ENCODE measurements at regions not wholly inside any gene's neighbourhood (a gene's known extent, or its start where the extent isn't known, plus 50 kb on each side); places are given as distances from the start of the nearest gene placed in this dataset.

DNA sequence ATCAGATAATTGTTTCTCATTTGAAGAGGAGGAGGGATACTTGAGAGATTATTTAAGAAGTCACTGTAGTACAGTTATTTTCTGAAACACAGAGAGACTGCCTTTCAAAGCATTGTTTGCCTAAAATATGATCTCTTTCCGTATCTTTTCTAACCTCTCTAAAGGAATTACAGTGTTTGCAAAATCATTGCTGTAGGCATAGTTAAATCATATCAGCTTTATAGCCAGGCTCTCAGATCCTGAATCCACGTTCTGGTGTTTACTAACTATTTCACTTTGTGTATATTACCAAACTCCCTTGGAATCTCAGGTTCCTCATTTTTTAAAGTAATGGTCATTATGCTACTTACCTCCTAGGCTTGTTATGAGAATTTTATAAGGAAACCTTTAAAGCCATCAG lies 1151.6 kb upstream of the CDH9 start:
- DNase-seq = no peak

DNA sequence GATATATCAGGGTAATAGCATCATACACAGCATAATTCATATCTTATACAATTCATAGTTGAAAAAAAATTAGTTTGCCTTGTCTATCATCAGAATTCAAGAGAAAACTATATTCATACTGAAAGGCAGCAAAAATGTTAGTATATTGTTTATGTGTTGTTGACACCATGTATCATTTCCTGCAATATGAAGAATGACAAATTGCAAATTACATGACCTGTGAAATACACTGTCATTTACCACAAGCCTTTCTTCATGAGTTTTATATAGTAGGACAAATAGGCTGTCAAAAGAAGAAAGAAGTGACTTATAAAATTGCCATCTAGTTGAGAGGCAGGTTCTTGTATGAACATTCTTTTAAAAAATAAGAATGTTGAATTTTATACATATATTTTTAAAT lies 1136.3 kb upstream of the CDH9 start:
- DNase-seq = no peak

DNA sequence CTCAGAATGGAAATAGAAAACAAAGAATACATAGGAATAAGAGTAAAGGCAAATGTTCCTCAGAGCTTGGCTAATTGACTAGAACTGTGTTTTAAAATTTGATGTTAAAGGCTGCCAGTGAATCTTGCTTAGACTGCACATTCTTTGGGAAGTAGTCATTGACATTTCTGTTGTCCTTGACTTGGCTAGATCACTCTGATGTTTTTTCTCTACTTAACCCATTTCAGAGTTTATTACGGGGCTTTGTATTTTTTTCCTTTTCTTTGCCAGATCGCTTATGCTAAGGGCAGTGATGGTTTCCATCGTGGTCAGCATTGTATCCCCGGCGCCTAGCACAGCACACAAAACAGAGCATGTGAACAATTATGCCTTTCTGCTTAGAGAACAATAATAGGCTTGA lies 1126.7 kb upstream of the CDH9 start:
- DNase-seq = peak; percentile 3 to 32 (median 27)

DNA sequence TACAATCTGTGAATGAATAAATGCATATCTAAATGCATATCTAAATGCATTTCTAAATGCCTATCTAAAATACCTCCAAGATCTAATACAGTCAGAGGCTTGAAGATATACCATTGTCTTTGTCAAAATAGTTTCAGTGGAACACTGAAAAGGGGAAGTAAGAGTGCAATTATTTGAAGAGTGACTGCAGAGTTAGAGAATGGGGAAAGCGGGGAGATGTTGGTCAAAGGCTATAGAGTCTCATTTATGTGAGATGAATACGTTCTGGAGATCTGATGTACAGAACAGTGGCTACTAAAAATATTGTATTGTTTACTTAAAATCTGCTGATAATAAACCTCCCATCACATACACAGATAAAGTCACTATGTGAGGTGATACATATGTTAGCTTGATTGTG lies 1126.2 kb upstream of the CDH9 start:
- no peak for DNase-seq

DNA sequence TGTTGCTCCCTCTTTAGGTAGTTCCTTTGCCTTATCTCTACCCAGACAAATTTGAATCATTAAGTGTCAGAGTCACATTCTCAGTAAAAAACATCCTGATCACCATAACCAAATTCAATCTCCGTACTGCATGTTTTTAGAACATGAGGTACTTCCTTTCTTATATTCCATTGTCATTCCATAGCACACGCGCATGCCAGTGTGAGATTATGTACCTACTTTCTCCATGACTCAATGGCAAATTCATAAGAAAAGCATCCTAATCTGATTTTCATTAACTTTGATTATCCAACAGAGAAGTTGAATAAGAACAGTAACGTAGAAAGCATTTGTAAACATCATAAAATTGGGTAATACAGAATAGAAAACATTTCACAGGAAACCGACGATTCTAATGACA lies 1118.6 kb upstream of the CDH9 start:
- peak in 1 of 3 donors; percentile 12 for DNase-seq

DNA sequence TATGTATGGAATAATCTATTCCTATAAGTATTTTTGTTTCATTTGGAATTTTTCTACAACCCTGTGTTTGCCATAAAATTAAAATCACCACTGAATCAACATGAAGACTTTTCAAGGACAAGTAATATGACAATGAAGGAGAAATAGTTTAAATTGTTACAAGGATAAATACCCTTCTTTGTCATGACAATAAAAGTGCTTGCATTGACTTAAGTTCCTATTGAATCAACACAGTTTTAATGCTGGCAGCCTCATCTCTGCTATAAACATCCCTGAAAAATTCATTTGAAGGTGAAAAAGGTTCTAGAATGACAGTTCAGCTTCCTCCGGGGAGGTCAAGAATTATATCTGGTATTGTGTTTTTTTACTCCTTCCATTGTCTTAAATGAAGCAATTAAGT lies 1105.1 kb upstream of the CDH9 start:
- DNase-seq = no peak

DNA sequence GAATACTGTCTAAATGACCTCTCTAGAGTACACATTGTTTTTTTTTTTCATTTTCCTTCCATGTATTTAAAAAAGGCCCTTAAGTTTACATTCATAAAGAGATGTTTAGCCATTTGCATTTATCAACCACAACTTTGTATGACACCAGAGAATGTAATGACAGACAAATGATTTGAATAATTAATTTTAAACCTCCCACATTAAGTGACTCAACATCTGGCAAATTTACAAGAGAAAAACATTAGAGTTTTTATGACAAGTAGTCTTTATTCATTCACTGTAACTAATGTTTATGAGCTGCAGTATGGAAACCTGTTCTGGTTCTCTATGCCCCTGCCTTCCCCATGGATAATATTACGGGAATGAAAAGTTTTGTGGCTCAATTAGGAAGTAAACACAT lies 1093.8 kb upstream of the CDH9 start:
- peak in 1 of 3 donors; percentile 4 for DNase-seq

DNA sequence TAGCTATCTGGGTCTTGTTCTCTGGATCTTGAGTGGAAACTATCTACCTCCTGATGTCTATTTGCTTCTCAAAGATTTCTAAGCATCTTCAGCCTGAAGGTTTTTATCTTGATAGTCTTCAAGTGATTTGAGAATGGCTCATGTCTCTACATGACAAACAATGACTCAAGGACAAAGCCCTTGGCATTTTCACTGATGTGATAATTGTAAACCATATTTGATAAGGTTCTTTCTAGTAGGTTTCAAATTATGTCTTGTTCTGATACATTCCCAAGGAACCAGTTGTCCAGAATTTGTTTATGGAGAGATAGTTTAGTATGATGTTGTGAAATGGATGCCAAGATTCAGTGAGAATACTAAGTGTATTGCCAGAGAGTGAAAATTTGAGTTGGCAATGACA lies 1079.3 kb upstream of the CDH9 start:
- DNase-seq = no peak

DNA sequence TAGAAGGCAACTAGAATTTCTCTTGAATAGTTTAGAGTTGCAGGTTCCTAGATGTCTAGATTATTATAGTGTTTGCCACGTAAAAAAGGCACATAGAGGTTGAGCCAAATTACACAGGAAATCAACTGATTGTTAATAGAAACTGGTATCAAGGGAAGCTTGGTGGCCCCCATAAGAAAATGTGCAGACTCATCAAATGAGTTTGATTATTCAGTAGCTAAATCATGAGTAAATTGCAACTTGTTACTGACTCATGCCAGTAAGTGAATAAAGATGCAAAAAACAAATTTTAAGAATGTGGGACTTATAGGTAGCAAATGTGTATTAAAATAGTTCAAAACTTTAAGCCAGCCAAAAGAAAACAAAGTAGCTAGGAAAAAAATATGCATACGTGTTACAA lies 1078.9 kb upstream of the CDH9 start:
- DNase-seq = no peak

DNA sequence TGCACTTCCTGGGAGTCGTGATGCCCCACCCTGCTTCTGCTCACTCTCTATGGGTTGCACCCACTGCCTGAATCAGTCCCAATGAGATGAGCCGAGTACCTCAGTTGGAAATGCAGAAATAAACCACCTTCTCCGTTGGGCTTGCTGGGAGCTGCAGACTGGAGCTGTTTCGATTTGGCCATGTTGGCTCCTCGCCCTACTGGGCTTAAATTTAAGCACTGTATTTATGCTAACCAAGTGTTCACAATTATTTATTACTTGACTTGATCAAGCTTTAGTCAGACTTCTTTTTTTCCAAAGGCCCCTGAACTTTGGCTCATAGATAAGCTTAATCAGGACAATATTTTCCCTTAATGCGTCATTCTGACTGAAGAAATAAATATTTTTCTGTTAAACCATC lies 1072.4 kb upstream of the CDH9 start:
- peak in 2 of 3 donors; percentile 1 to 11 for DNase-seq

DNA sequence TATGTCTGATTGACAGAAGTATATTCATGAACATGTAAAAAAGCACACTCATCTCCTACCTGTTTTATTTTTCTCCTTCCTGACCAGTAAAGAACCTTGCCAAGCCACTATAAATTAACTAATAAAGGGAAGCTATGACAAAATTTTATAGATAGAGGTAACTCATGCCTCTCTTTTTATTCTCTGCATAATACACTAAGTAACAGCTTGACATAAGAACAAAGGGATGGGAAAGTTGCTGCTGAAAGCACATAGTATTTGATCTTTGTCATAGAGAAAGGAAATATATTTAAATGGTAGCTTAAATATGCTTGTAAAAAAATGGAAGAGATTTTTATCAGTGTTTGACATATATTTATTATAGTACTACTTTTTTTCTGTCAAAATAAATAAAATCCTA lies 1065.7 kb upstream of the CDH9 start:
- DNase-seq = no peak

DNA sequence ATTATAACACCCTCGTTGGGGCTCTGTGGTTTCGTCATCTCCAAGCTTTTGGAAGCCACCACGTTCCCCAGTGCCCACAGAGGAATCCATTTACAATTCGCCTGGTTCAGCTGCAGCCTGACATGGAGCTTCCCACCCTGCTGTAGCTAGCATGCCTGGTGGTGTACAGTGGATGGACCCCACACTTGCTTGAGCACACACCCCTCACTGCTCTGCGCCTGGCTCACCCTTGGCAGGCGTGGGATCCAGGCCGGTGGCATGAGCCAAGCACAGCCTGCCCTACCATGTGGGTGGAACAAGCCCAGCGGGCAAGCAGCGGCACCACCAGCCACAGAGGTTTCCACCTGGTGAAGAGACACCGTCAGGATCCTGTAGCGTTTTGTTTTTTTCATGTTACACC lies 1045.7 kb upstream of the CDH9 start:
- DNase-seq = no peak

DNA sequence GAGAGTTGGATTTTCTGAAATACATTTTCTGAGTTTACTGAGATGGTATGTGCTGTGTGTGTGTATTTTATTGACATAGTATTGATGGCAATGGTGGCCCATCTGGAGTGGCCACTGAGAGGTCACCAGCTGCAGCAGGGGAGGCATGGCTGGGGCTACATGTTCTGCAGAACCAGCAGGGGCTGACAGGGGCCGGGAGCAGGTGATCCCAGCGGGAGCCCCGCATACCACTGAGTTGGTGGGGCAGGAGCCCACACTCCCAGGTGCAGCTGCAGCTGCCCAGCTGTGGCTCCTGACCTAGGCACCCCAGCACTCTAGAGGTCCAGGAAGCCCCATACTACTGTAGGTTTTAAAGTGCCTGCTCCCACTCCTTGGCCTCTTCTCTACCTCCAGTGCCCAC lies 1044.2 kb upstream of the CDH9 start:
- no peak for DNase-seq

DNA sequence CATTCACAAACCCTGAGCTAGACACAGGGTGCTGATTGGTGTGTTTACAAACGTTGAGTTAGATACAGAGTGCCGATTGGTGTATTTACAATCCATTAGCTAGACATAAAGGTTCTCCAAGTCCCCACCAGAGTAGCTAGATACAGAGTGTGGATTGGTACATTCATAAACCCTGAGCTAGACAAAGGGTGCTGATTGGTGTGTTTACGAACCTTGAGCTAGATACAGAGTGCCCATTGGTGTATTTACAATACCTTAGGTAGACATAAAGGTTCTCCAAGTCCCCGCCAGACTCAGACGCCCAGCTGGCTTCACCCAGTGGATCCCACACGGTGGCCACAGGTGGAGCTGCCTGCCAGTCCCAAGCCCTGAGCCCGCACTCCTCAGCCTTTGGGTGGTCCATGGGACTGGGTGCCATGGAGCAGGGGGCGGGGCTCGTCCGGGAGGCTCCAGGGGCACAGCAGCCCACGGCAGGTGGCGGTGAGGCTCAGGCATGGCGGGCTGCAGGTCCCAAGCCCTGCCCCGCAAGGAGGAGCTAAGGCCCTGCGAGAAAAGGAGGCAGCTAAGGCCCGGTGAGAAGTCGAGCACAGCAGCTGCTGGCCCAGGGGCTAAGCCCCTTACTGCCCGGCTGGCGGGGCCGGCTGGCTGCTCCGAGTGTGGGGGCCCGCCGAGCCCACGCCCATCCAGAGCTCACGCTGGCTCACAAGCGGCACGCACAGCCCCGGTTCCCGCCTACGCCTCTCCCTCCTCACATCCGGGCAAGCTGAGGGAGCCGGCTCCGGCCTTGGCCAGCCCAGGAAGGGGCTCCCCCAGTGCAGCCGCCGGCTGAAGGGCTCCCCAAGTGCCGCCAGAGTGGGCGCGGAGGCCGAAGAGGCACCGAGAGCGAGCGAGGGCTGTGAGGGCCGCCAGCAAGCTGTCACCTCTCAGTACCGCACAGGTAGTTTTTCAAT lies 1039.2 kb upstream of the CDH9 start:
- DNase-seq = no peak

DNA sequence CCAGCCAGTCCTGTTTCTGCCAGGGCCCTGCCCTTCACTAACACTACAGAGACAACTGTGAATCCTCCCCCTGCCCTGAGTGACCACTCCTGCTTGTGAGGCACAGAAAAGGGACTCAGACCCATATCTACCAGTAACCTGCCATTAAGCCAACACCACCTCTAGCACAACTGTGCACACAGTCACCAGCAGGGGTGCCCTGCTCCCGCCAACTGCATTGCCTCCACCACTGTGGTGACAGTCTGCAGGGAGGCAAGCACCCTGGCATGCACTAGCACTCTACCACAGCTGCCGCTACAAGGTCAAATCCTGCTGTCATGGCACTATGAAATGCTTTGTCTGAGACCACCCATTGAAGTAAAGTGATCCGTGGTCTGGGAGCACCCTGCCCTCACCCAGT lies 1028.5 kb upstream of the CDH9 start:
- no peak for DNase-seq

DNA sequence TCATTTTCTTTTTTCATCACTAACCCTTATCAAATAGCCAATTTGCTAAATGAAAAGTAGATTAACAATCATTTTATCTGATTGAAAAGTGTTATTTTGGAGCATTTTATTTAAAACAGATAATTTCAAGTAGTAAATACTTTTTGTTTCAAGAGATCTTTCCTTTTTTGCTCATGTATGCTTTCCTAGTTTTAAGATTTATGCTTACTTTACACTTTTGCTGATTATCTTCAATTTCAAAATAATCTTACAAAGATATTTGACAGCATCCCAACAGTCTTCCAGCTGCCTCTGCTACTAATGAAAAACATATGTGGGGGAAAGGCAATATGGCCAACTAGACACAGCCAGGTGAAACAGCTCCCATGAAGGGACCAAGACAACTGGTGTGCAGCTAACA lies 1027.3 kb upstream of the CDH9 start:
- no peak for DNase-seq

DNA sequence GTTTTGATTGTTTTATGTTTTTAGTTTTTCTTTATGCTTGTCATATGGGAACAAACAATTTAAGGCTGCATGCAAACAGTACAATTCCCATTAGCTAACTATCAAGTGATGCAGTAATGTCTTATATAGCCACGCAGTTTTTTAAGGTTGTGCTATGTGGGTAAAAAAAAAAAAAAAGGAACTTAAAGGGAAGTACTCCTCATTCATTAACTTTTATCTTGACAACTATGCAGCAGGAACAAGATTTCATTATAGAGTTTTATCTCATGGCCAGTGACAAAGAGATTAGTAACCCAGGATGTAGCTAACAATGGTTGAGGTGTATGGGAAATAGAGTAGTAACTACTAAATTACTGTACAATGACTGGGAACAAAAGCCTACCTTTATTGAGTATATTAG lies 1008.2 kb upstream of the CDH9 start:
- no peak for DNase-seq

DNA sequence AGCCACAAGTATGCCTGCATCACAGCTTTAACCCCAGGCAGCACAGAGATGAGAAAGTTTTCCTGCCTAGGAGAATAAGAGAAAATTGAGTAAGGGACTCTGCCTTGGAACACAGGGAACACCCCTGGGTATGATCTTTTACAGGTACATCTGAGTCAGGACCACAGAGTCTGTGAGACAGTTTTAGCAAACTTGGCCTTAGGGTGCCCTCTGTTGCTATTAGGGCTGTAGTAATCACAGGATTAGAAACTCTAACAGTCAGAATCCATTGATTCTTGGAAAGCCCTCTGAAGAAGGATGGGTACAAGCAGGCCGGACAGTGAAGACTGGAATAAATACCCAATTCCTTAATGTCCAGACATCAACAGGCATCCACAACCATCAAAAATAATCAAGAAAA lies 989.5 kb upstream of the CDH9 start:
- no peak for DNase-seq

DNA sequence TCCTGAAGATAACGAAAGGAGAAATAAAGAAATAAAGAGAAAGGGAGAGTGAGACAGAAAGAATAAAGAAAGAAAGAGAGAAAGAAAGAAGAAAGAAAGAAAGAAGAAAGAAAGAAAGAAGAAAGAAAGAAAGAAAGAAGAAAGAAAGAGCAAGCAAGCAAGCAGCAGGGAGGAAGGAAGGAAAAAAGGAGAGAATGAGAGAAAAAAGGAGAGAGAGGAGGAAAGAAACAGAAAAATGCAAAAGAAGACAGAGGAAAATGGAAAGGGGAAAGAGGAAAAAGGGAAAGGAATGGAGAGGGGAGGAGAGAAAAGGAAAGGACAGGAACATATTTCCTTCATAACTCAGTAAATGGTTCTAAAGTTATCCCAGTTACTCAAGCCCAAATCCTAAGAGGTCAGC lies 978.8 kb upstream of the CDH9 start:
- DNase-seq = no peak

DNA sequence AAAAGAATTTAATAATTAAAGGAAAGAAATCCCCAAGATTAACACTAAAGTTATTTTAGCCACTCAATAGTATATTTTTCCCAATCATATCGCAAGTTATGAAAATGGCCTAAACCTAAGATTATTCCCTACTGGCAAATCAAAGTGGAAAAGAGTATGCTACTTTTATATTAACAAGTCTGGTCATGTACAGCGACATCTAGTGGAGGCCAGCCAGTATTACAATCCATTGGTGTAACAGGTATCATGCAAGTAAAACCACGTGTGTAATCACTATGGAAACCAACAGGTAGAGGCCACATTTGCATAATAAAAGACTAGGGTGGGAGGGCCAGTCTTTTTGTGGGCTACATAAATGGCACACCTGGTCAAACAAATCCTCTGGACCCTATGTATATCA lies 976.4 kb upstream of the CDH9 start:
- no peak for DNase-seq

DNA sequence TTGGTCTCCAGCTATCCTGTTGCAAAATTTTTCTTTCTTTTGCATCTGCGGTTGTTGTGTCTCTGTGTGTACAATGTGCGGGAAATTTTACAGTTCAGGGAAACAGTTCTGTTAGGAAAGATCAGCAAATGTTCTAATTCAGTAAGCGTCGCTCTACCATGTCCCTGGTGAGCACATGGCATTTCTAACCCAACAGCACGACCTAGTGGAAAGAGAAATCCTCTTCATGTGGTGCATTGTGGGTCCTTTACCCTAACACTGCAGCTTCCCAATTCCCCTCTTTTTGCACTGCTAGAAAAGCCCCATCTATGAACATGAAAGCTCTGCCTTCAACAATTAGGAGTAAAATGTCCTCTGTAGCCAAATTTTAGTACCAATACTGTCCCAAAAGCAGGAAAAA lies 974.2 kb upstream of the CDH9 start:
- DNase-seq = no peak

DNA sequence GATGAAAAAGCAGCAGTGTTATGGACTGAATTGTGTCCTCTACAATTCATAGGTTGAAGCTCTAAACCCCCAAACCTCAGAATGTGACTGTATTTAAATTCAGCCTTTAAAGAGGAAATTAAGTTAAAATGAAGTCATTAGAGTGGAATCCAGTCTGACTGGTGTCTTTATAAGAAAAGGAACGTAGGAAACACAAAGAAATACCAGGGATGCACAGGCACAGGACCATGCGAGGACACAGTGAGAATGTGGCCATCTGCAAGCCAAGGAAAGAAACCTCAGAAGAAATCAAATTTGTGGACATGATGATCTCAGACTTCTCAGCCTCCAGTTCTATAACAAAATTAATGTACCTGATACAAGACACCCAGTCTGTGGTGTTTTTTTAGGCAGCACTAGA lies 971.2 kb upstream of the CDH9 start:
- no peak for DNase-seq

DNA sequence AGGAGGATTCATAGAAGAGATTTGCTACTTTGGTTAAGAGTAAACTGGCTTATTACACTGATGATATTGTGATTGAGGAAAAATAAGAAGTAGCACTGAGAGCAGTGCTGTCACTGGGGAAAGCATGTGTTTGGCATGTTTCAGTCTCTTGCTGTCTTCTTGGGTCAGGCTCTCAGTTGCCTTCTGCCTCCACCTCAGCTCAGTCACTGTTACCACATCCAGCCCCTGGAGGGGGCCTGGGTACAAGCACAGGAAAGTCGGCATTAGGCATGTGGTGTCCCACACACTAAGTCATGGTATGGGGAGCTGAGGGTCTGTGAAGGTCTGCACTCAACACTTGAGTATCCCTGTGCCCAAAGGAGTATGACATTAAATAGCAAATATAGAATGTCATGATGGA lies 958.3 kb upstream of the CDH9 start:
- DNase-seq = no peak

DNA sequence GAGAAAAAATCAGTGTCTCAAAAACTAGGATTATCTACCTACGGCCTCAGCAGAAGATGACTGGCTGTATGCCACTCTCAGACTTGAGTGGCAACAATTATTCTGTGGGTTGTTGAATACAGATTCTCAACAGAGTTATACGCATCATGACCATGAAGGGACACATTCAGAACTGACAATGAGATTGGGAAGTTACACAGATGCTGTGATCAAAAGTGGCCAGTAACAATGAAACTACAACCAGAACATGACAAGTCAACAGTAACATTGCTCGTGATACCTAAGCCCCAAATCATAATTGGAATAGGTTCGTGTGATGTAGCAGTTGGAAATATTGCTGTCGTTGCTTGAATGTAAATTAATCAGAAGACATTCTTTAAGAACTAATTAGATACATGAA lies 957.5 kb upstream of the CDH9 start:
- no peak for DNase-seq

Measured in muscle of back (tissue), 3 donors.